Body of pancreas (tissue), 4 donors: ENCODE measurements at regions not wholly inside any gene's neighbourhood (a gene's known extent, or its start where the extent isn't known, plus 50 kb on each side); places are given as distances from the start of the nearest gene placed in this dataset.
A peak's percentile ranks its signal among the peaks of the same experiment; 100 is the strongest.
"Not testable (repeated sequence)": the region's sequence is repeated elsewhere in the genome, so short reads cannot be mapped to it uniquely, and the experiment has no call there.

Experiments
- ATAC-seq: fragments of 150-250 bp; one replicate; pipeline ENCODE4 v1.9.1; 2016
- DNase-seq, 4 donors: peaks; one replicate each; pipeline ENCODE4 v3.0.0-alpha.2; 2019
- H3K27ac ChIP-seq, 4 donors: fragments of 200-600 bp; sonication (generic); 1 replicate in 3 of 4; 2 replicates in 1 of 4; pipeline versions ENCODE4 v1.5.1 to v1.6.1; 2016 to 2019; ENCODE audit warnings: mild to moderate bottlenecking in 1 of 4, mixed read lengths in 1 of 4, moderate library complexity in 1 of 4
- H3K27me3 ChIP-seq, 2 donors: fragments of 200-600 bp; sonication (generic); one replicate each; pipeline ENCODE4 v1.6.0; 2016; ENCODE audit warnings: mild to moderate bottlenecking in 1 of 2
- H3K36me3 ChIP-seq, 2 donors: fragments of 200-600 bp; sonication (generic); replicated peaks in 1 of 2; 2 replicates each; pipeline ENCODE4 v1.5.1; 2016; ENCODE audit warnings: low read depth in 2 of 2; ENCODE audit not compliant: insufficient read depth in 1 of 2
- H3K4me1 ChIP-seq: fragments of 200-600 bp; sonication (generic); one replicate; pipeline ENCODE4 v1.6.0; 2016
- H3K4me3 ChIP-seq, 2 donors: fragments of 200-600 bp; sonication (generic); 1 replicate in 1 of 2; 2 replicates in 1 of 2; pipeline ENCODE4 v1.5.1; 2016 to 2019
- H3K9me3 ChIP-seq, 3 donors: fragments of 200-600 bp; sonication (generic); 1 replicate in 2 of 3; 2 replicates in 1 of 3; pipeline ENCODE4 v1.5.1; 2016
- POLR2A ChIP-seq, 3 donors: fragments of 450-650 bp; IDR thresholded peaks; one replicate each; pipeline ENCODE4 v1.6.1; 2016; ENCODE audit warnings: antibody characterized with exemption in 3 of 3, mild to moderate bottlenecking in 2 of 3
- WGBS, 2 donors: methylation state at CpG; one replicate each; pipeline ENCODE4 v1.1.5; 2017; 5-methylcytosine and 5-hydroxymethylcytosine counted together
- intact Hi-C: fragments of 100-400 bp; cut with DNase I; formaldehyde crosslinking; loops from one replicate; pipeline ENCODE4 v1.15.1; 2023

GRCh38 chr15:20261321-20262280 is 280.0 kb downstream of the GOLGA6L6 start:
- intact Hi-C loops, H3K4me3 ChIP-seq, H3K9me3 ChIP-seq, H3K36me3 ChIP-seq, H3K4me1 ChIP-seq, H3K27me3 ChIP-seq: not testable (repeated sequence)
- DNase-seq (peak in 1 of 4 donors; percentile 41), ATAC-seq (peak; percentile 78)
- peak in 2 of 3 donors; percentile 22 to 32 for TF ChIP-seq POLR2A (IDR thresholded peaks at IDR 0.05)
- H3K27ac ChIP-seq, result peak overlapping the region in 2 of 4 donors; percentile 34 to 40
- 47 to 62% methylated on average over 16 of the region's 16 CpGs for WGBS, 2 donors

GRCh38 chr15:20260650-20261049 is 280.9 kb downstream of the GOLGA6L6 start:
- H3K27me3 ChIP-seq, H3K36me3 ChIP-seq, H3K4me1 ChIP-seq, intact Hi-C loops, ATAC-seq, H3K9me3 ChIP-seq, H3K4me3 ChIP-seq, H3K27ac ChIP-seq, DNase-seq: not testable (repeated sequence)
- WGBS, 2 donors, result 47 to 62% methylated on average over 7 of the region's 7 CpGs

DNA sequence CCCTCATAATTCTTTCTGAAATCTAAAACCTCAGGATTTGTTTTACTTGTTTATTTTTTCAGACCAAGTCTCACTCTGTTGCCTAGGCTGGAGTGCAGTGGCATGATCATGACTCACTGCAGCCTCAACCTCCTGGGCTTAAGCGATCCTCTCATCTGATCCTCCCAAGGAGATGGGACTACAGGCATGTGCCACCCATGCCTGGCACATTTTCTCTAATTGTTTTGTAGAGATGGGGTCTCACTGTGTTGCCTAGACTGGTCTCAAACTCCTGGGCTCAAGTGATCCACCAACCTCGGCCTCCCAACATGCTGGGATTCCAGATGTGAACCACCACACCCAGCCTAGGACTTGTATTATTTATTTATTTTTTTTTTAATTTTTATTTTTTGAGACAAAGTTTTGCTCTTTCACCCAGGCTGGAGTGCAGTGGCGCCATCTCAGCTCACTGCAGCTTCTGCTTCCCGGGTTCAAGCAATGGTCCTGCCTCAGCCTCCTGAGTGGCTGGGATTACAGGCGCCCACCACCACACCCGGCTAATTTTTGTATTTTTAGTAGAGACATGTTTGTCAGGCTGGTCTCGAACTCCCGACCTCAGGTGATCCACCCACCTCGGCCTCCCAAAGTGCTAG is 281.9 kb downstream of the GOLGA6L6 start:
- H3K4me3 ChIP-seq, DNase-seq, H3K27ac ChIP-seq, H3K9me3 ChIP-seq, H3K36me3 ChIP-seq, intact Hi-C loops, H3K4me1 ChIP-seq, H3K27me3 ChIP-seq, ATAC-seq: not testable (repeated sequence)
- 50 to 76% methylated on average over 9 of the region's 9 CpGs for WGBS, 2 donors

- H3K9me3 ChIP-seq, intact Hi-C loops: not testable (repeated sequence)
Observed at GRCh38 chr15:20256394-20256793, 285.2 kb downstream of the GOLGA6L6 start.

DNA sequence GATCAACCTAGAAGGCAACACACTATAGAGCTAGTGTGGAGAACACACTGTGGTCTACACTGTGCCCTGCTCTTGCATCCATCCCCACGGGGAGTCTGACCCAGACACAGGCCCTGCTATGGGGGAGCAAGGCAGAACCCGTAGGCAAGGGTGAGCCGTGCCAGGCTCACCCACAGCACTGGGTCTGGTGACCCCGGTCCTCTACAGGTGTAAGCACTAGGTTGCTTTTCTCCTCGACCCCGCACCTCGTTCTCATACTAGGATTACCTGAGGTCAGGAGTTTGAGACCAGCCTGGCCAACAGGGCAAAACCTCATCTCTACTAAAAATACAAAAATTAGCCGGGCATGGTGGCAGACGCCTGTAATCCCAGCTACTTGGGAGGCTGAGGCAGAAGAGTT is 286.0 kb downstream of the GOLGA6L6 start:
- H3K36me3 ChIP-seq, intact Hi-C loops, H3K27me3 ChIP-seq, H3K4me3 ChIP-seq, H3K27ac ChIP-seq, H3K4me1 ChIP-seq, H3K9me3 ChIP-seq, DNase-seq, ATAC-seq: not testable (repeated sequence)
- 48 to 59% methylated on average over 9 of the region's 9 CpGs for WGBS, 2 donors

More at GRCh38 chr15:20256394-20256793, 285.2 kb downstream of the GOLGA6L6 start:
- H3K27me3 ChIP-seq, H3K4me3 ChIP-seq, H3K36me3 ChIP-seq, H3K27ac ChIP-seq, ATAC-seq, H3K4me1 ChIP-seq, DNase-seq: not testable (repeated sequence)
- 67 to 80% methylated on average over 7 of the region's 7 CpGs for WGBS, 2 donors

GRCh38 chr15:20253047-20253615 is 288.5 kb downstream of the GOLGA6L6 start:
- H3K36me3 ChIP-seq, H3K9me3 ChIP-seq, H3K27ac ChIP-seq, intact Hi-C loops, DNase-seq, H3K4me3 ChIP-seq, H3K4me1 ChIP-seq, ATAC-seq, H3K27me3 ChIP-seq: not testable (repeated sequence)
- WGBS, 2 donors, result 19 to 28% methylated on average over 2 of the region's 2 CpGs

- ATAC-seq, intact Hi-C loops, H3K4me3 ChIP-seq, H3K27ac ChIP-seq, H3K27me3 ChIP-seq, H3K36me3 ChIP-seq, H3K9me3 ChIP-seq, H3K4me1 ChIP-seq, DNase-seq: not testable (repeated sequence)
- 56 to 66% methylated on average over 7 of the region's 7 CpGs for WGBS, 2 donors
Observed at GRCh38 chr15:20252040-20252439, 289.6 kb downstream of the GOLGA6L6 start.

DNA sequence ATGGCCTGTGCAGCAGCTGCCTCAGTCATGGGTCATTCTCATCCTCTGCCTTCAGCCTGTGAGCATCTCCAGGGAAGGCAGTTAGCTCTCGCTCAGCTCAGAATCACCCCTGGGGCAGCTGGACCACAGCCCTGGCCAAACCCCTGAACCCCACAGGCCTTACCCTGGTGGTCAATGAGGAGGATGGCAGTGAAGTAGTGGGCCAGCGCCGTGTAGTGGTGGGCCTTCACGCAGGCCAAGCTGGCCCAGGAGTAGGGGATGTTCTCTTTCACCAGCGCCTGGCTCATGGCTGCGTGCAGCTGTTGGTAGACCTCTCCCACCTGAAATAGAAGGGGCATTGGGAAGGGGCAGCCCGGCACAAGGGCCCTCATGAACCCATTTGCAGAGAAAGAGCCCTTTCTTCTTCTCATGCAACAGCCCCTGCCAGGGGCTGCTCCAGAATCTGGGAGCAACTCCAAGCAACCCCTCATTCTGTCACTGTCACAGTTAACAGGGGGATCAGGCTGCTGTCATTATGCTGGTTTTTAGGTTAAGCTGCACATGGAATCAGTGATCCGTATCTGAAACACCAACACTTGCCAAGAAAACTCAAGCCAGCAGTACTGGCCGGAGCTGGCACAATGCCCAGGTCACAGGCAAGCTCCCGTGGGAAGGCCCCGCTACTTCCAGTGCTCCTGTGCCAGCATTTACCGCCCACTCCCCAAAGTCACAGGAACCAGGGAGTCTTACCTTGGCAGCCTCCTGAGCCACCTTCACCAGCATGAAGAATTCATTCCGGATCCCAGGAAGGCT is 290.2 kb downstream of the GOLGA6L6 start:
- H3K27me3 ChIP-seq, DNase-seq, intact Hi-C loops, H3K36me3 ChIP-seq, H3K4me3 ChIP-seq, H3K27ac ChIP-seq, ATAC-seq, H3K4me1 ChIP-seq, H3K9me3 ChIP-seq: not testable (repeated sequence)
- 60 to 62% methylated on average over 10 to 13 of the region's 13 CpGs for WGBS, 2 donors

- H3K27ac ChIP-seq, DNase-seq, intact Hi-C loops, H3K9me3 ChIP-seq, H3K36me3 ChIP-seq, H3K4me3 ChIP-seq, ATAC-seq, H3K27me3 ChIP-seq, H3K4me1 ChIP-seq: not testable (repeated sequence)
- WGBS, 2 donors, result 35 to 41% methylated on average over 3 of the region's 3 CpGs
Observed at GRCh38 chr15:20250206-20250605, 291.4 kb downstream of the GOLGA6L6 start.

DNA sequence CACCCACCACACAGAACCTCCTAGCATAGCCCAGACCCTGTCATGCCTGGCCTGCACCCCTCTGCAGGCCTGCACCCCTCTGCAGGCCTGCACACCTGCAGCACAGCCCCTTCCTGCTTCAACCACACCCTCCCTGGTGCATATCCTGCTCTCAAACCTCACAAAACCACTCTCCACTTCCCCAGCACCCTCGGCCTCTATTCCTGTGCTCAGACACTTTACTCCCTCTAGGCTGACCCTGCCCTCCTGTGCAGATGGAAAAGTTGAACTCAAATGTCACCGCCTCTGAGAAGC is 292.0 kb downstream of the GOLGA6L6 start:
- DNase-seq, ATAC-seq, H3K4me3 ChIP-seq, H3K4me1 ChIP-seq, H3K36me3 ChIP-seq, intact Hi-C loops, H3K27me3 ChIP-seq, H3K27ac ChIP-seq, H3K9me3 ChIP-seq: not testable (repeated sequence)
- 64 to 69% methylated on average over 2 of the region's 2 CpGs for WGBS, 2 donors

GRCh38 chr15:20248434-20248833 is 293.2 kb downstream of the GOLGA6L6 start:
- DNase-seq, intact Hi-C loops: not testable (repeated sequence)
- 67 to 73% methylated on average over 4 of the region's 4 CpGs for WGBS, 2 donors

More at GRCh38 chr15:20248434-20248833, 293.2 kb downstream of the GOLGA6L6 start:
- H3K4me3 ChIP-seq, H3K9me3 ChIP-seq, H3K27me3 ChIP-seq, H3K27ac ChIP-seq, ATAC-seq, H3K4me1 ChIP-seq, H3K36me3 ChIP-seq: not testable (repeated sequence)
